HG03064 (cell line): ENCODE measurements at regions not wholly inside any gene's neighbourhood (a gene's known extent, or its start where the extent isn't known, plus 50 kb on each side); places are given as distances from the start of the nearest gene placed in this dataset.

Experiments used
- ATAC-seq: cut with Tn5 transposase; IDR thresholded peaks from one replicate; pipeline ENCODE4 v1.9.1; 2021; ENCODE audit warnings: low read depth; ENCODE audit not compliant: unreplicated experiment

- ATAC-seq = no peak
Measured at GRCh38 chr7:88516429-88516828, 209.7 kb upstream of the STEAP4 start.

DNA sequence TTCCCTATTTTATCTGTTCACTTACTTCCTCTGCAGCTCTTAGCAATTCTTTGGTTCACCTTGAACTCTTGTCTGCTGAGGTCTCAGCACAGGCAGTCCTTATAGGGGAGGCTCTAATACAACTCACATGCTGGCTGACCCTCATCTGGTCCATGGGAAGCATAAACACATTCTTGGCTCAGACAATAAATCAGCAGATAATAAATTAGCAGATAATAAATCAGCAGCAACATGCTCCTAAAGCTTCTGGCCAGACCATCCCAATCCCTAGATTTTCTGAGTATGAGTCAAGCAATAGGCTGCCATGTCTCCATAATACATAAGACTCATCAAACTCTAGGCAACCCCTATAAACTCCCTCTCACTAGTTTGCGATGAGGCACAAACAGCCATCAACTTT, 208.6 kb upstream of the STEAP4 start:
- ATAC-seq = no peak

DNA sequence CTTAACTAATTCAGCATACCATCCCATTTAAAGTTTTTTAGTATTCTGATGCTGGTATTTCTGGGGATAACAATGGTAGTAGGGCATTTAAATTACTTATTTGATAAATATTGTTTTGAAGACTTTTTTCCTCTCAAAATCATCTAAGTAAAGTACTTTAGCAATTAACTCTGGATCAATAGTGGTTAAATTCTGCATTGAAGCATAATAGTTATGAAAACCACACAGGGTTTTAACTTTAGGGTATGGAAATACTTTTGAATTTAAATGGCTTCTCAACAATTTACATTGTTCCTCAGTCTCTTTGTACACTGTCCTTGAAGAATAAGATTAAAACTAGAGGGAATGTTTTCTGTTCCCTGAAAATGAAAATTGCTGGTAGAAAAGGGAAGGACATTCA, 202.6 kb upstream of the STEAP4 start:
- no peak for ATAC-seq

GRCh38 chr7:88500131-88500530, 193.4 kb upstream of the STEAP4 start:
- no peak for ATAC-seq

GRCh38 chr7:88495881-88496725, 189.4 kb upstream of the STEAP4 start:
- no peak for ATAC-seq

DNA sequence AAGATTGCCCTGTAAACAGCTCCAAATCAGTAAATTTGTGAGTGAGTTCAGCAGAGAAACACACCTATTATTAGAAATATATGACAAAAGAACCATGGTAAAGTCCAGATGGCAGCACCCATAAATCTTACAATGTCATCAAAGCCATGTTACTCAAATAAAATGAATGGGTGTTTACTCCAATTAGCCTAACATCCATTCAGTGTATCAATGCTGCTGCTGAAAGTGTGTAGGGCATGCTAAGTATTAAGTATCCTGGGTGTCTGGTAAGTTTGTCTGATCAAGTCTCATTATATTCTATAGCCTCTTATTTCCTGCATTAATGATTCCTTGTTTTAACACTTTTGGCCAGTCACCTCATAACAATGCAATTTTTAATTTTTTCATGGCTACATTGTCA, 185.5 kb upstream of the STEAP4 start:
- no peak for ATAC-seq

GRCh38 chr7:88490874-88491273, 184.2 kb upstream of the STEAP4 start:
- ATAC-seq = no peak

DNA sequence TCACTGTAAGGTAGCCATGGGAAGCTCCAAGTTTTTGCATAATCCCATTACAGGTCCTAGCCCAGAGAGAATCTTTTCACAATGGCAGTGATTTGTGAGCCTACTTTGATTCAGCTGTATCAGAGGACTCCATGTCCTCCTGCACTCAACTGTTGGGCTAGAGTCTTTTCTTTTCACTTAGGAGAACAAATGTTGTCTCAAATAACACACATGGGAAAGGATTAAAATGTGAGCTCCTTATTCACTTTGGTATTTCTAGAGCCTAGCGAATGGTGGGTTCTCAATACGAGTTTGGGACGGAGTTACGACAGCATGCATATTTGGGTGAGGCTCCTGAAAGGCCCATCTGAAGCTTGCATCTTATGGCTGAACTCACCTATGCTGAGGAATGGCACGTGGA, 183.5 kb upstream of the STEAP4 start:
- ATAC-seq = no peak

DNA sequence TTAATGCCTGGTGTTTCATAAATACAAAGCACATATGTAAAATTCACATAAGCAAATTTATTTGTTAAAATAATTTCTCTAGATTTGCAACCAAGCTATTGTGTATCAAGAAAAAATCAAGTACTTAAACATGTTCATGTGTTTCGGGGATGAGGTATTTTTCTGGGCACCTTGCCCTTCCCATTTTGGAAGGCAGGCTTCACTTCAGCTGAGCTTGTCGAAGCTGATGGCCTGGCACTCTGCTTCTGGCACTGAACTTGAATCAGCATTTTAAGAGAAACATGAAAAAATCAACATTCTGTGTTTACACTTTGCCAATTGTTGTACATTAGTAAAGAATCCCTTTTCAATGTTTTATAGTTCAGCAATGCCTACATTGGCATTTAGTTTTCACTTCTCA, 179.1 kb upstream of the STEAP4 start:
- no peak for ATAC-seq

GRCh38 chr7:88484551-88484950, 177.9 kb upstream of the STEAP4 start:
- ATAC-seq = no peak

DNA sequence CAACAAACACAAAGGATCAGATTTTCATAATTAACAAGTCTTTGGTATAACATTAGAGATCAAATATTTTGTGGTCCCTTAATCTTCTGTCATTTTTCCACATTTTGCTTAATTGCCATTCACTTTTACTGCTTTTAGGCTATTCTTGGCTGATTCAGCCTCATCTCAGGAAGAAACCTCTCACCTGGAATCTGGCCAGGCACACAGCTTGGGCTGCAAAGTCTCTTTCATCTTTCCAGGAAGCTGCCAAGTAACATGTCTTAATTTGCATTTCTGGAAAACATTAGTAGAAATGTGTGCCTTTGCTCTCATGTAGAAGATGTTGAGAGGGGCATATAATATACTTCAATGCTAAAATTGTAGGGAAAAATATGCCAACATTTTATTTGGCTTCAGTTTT, 174.2 kb upstream of the STEAP4 start:
- ATAC-seq = no peak

DNA sequence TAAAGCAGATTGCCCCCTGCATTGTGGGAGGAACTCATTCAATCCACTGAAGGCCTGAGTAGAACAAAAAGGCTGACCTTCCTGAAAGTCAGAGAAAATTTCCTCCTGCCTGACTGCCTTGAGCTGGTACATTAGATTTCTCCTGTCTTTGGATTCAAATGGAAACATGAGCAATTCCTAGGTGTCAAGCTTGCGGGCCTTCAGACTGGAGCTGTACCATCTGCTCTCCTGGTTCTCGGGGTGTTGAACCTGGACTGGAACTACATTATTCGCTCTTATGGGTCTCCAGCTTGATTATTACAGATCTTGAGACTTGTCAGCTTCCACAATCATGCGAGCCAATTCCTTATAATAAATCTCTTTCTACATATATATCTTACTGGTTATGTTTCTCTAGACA, 173.6 kb upstream of the STEAP4 start:
- ATAC-seq = no peak

GRCh38 chr7:88477976-88478375, 171.3 kb upstream of the STEAP4 start:
- no peak for ATAC-seq

DNA sequence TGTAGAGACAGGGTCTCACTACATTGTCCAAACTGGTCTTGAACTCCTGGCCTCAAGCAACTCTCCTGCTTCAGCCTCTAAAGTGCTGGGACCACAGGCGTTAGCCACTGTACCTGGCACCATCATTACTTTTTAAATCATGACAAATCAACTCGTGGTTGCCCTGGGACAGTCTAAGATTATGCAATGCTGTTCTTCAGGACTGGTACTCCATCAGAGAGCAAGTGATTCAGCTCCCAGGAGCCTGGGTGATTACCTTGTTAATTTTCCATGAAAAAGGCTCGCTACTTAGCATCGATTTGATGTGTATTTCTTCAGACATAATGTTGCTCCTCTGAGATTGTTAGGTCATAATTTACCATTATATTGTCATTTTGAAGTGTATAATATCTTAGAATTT, 158.9 kb upstream of the STEAP4 start:
- ATAC-seq = no peak

GRCh38 chr7:88462799-88463198, 156.1 kb upstream of the STEAP4 start:
- ATAC-seq = no peak

DNA sequence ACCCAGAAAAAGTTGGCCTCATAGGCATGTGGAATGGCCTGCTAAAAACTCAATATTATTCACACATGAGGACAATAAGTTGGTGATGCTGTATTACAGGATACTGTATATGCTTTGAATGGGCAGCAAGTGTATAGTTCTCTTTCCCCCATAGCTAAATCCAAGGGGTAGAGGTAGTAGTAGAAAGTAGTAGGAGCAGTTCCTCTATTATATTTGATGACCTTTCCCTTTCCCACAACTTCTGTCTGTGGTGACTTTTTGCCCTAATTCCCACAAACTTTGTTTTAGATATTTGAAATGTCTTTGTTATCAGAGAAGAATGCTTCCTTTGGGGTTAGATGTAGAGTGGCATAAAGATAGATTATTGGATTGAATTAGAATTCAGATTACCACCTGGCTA, 154.0 kb upstream of the STEAP4 start:
- no peak for ATAC-seq

- ATAC-seq = no peak
Measured at GRCh38 chr7:88458946-88459345, 152.3 kb upstream of the STEAP4 start.

- no peak for ATAC-seq
Measured at GRCh38 chr7:88458279-88458678, 151.6 kb upstream of the STEAP4 start.

DNA sequence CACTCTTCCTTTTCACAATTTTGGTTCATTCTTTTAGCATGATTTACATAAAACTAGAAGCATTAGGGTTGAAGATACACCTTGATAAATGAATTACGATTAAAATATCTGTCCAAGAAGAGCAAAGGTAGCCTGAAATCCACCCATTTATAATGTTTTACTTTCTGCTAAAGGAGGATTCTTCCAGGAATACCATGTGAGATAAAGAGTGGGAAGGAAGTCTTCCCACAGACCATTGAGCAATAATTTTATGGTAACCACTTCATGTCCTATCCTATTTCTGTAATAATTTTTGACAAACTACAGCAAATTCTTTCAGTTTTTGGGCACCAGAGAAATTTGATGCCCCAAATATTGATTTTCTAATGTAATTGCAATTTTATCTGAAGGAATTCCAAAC, 150.6 kb upstream of the STEAP4 start:
- ATAC-seq = no peak

DNA sequence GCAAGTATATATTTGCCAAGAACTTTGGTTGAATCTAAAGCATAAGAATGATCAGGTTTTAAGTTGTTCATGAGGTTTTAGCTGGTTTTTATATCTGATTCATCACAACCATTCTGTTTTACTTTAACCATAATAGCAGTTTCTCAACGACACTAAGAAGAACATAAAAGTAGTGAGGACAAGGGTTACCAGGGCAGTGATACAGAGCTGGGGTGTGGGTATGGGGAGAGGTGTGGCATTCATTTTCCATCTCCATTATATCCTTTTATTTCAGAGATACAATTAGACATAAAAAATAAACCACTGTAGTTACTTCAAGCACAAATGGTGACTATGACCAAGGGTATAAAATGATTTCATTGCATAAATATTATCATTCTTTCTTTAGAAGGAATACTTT, 149.8 kb upstream of the STEAP4 start:
- no peak for ATAC-seq

GRCh38 chr7:88455696-88456095, 149.0 kb upstream of the STEAP4 start:
- no peak for ATAC-seq

DNA sequence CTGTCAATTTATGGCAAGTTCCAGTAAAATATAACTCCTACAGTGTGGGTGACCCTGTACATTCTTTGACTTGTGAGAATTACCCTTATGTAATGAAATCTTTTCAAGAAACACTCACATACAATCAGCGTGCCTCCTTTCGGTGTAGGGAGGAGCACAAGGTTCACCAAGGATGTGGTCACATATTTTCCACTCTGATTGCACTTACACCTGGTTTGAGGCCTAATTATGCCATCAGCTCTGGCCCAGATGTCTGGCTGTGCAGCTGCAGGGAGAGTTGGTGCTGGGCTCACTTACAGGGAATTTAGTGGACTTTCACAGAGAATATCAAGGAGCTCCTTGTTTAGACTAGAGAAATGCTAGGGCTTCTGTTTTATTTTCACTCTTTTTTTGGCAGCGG, 146.0 kb upstream of the STEAP4 start:
- no peak for ATAC-seq

DNA sequence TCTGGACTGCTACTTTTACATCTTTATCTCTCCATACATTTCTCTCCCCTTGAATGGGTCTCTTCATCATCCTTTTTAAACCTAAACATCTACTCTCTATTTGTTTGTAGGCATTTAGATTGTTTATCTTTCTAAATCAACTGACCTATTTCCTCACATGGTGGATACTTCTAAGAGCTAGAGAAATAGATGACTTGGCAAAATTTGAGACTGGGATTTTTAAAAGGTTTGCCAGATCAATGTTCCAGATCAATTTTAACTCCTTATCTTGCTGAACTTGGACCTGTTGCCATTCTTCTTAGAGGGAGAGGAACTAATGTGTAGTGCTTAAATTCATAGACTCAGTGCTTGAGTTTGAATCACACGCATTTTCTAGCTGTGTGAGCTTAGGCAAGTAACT, 144.2 kb upstream of the STEAP4 start:
- ATAC-seq = no peak
